ENCODE measurements at regions not wholly inside any gene's neighbourhood (a gene's known extent, or its start where the extent isn't known, plus 50 kb on each side); places are given as distances from the start of the nearest gene placed in this dataset.

GRCh38 chr18:51891876-51892275 is 448.1 kb upstream of the DCC start:
- Mint-ChIP-seq H3K4me1 (no peaks in the 10 kb centered on the region), H3K27ac (no peak overlapping the region), H3K9me3 (peaks cover 0 to 11% (median 4%) of the 10 kb centered on the region in 8 donors), H3K36me3 (no peaks in the 10 kb centered on the region), H3K4me3 (no peak overlapping the region), H3K27me3 (no peaks in the 10 kb centered on the region)
- DNase-seq = no peak
- Histone ChIP-seq H3K4me1 (ENCODE audit: insufficient read depth, low read length) (no peaks in the 10 kb centered on the region), H3K27ac (ENCODE audit: low read depth, low read length) (no peak overlapping the region), H3K9me3 (ENCODE audit: control insufficient read depth in 1 of 2, low read length in 2 of 2) (no peaks in the 10 kb centered on the region), H3K4me3 (ENCODE audit: low read length in 2 of 2) (no peak overlapping the region), H3K36me3 (ENCODE audit: insufficient read depth, low read length) (no peaks in the 10 kb centered on the region), H3K27me3 (ENCODE audit: insufficient read depth, low read length) (no peaks in the 10 kb centered on the region)
- ChIA-PET POLR2A (ENCODE audit: partially characterized antibody) (no interaction called here), CTCF (ENCODE audit: partially characterized antibody) (no interaction called here)
- intact Hi-C loops (cut with micrococcal nuclease) = no loop called here

GRCh38 chr18:51897884-51898283 is 442.1 kb upstream of the DCC start:
- Mint-ChIP-seq H3K4me3 (no peak overlapping the region), H3K9me3 (peaks cover 2 to 7% (median 3%) of the 10 kb centered on the region in 8 donors), H3K36me3 (no peaks in the 10 kb centered on the region), H3K27me3 (no peaks in the 10 kb centered on the region), H3K4me1 (no peaks in the 10 kb centered on the region), H3K27ac (no peak overlapping the region)
- Histone ChIP-seq H3K9me3 (ENCODE audit: control insufficient read depth in 1 of 2, low read length in 2 of 2) (no peaks in the 10 kb centered on the region), H3K4me3 (ENCODE audit: low read length in 2 of 2) (no peak overlapping the region), H3K27ac (ENCODE audit: low read depth, low read length) (no peak overlapping the region), H3K36me3 (ENCODE audit: insufficient read depth, low read length) (no peaks in the 10 kb centered on the region), H3K4me1 (ENCODE audit: insufficient read depth, low read length) (no peaks in the 10 kb centered on the region), H3K27me3 (ENCODE audit: insufficient read depth, low read length) (no peaks in the 10 kb centered on the region)
- CTCF ChIA-PET (ENCODE audit: partially characterized antibody) = interaction anchor here (1.0 kb wide), 1 partner anchor 9 kb away, joined by 3 read pairs; no protein-coding TSS in a partner anchor
- no peak for DNase-seq
- POLR2A ChIA-PET (ENCODE audit: partially characterized antibody) = no interaction called here
- intact Hi-C loops (cut with micrococcal nuclease) = no loop called here

GRCh38 chr18:51907687-51908597 is 432.1 kb upstream of the DCC start:
- Mint-ChIP-seq H3K27ac (no peak overlapping the region), H3K4me3 (no peak overlapping the region), H3K9me3 (peaks cover 0 to 6% (median 0%) of the 10 kb centered on the region in 8 donors), H3K27me3 (peaks cover 0 to 2% of the 10 kb centered on the region in 2 donors), H3K4me1 (no peaks in the 10 kb centered on the region), H3K36me3 (no peaks in the 10 kb centered on the region)
- no peaks in the 10 kb centered on the region for H3K9me3 ChIP-seq (ENCODE audit: control insufficient read depth in 1 of 2, low read length in 2 of 2)
- H3K27ac ChIP-seq (ENCODE audit: low read depth, low read length) = no peak overlapping the region
- no peaks in the 10 kb centered on the region for H3K36me3 ChIP-seq (ENCODE audit: insufficient read depth, low read length)
- H3K4me1 ChIP-seq (ENCODE audit: insufficient read depth, low read length) = no peaks in the 10 kb centered on the region
- DNase-seq = no peak
- ChIA-PET CTCF (ENCODE audit: partially characterized antibody) (interaction anchor here (0.9 kb wide), 1 partner anchor 10 kb away, joined by 3 read pairs; no protein-coding TSS in a partner anchor), POLR2A (ENCODE audit: partially characterized antibody) (no interaction called here)
- H3K4me3 ChIP-seq (ENCODE audit: low read length in 2 of 2) = no peak overlapping the region
- no peaks in the 10 kb centered on the region for H3K27me3 ChIP-seq (ENCODE audit: insufficient read depth, low read length)
- intact Hi-C loops (cut with micrococcal nuclease) = no loop called here

- intact Hi-C loops (cut with micrococcal nuclease) = no loop called here
- no peak for DNase-seq
- Histone ChIP-seq H3K36me3 (ENCODE audit: insufficient read depth, low read length) (no peaks in the 10 kb centered on the region), H3K9me3 (ENCODE audit: control insufficient read depth in 1 of 2, low read length in 2 of 2) (no peaks in the 10 kb centered on the region), H3K27me3 (ENCODE audit: insufficient read depth, low read length) (no peaks in the 10 kb centered on the region), H3K4me3 (ENCODE audit: low read length in 2 of 2) (no peak overlapping the region), H3K27ac (ENCODE audit: low read depth, low read length) (no peak overlapping the region), H3K4me1 (ENCODE audit: insufficient read depth, low read length) (no peaks in the 10 kb centered on the region)
- Mint-ChIP-seq H3K4me1 (no peaks in the 10 kb centered on the region), H3K36me3 (no peaks in the 10 kb centered on the region), H3K4me3 (no peak overlapping the region), H3K9me3 (peaks cover 0 to 6% (median 0%) of the 10 kb centered on the region in 8 donors), H3K27ac (no peak overlapping the region), H3K27me3 (peaks cover 0 to 2% of the 10 kb centered on the region in 2 donors)
- ChIA-PET POLR2A (ENCODE audit: partially characterized antibody) (no interaction called here), CTCF (ENCODE audit: partially characterized antibody) (no interaction called here)
Observed at GRCh38 chr18:51908598-51908944, 431.4 kb upstream of the DCC start.

GRCh38 chr18:51911584-51911983 is 428.4 kb upstream of the DCC start:
- Mint-ChIP-seq H3K4me1 (no peaks in the 10 kb centered on the region), H3K9me3 (peaks cover 0 to 6% (median 0%) of the 10 kb centered on the region in 8 donors), H3K27me3 (no peaks in the 10 kb centered on the region), H3K36me3 (no peaks in the 10 kb centered on the region), H3K27ac (no peak overlapping the region), H3K4me3 (no peak overlapping the region)
- Histone ChIP-seq H3K4me1 (ENCODE audit: insufficient read depth, low read length) (no peaks in the 10 kb centered on the region), H3K27ac (ENCODE audit: low read depth, low read length) (no peak overlapping the region), H3K27me3 (ENCODE audit: insufficient read depth, low read length) (no peaks in the 10 kb centered on the region), H3K36me3 (ENCODE audit: insufficient read depth, low read length) (no peaks in the 10 kb centered on the region), H3K9me3 (ENCODE audit: control insufficient read depth in 1 of 2, low read length in 2 of 2) (no peaks in the 10 kb centered on the region), H3K4me3 (ENCODE audit: low read length in 2 of 2) (no peak overlapping the region)
- DNase-seq = no peak
- ChIA-PET POLR2A (ENCODE audit: partially characterized antibody) (no interaction called here), CTCF (ENCODE audit: partially characterized antibody) (no interaction called here)
- intact Hi-C loops (cut with micrococcal nuclease) = no loop called here

GRCh38 chr18:51912381-51912780 is 427.6 kb upstream of the DCC start:
- H3K4me3 ChIP-seq (ENCODE audit: low read length in 2 of 2) = no peak overlapping the region
- no peak for DNase-seq
- H3K27ac ChIP-seq (ENCODE audit: low read depth, low read length) = no peak overlapping the region
- Mint-ChIP-seq H3K4me1 (no peaks in the 10 kb centered on the region), H3K36me3 (no peaks in the 10 kb centered on the region), H3K27ac (no peak overlapping the region), H3K4me3 (no peak overlapping the region), H3K27me3 (no peaks in the 10 kb centered on the region), H3K9me3 (peaks cover 0 to 6% (median under 1%) of the 10 kb centered on the region in 8 donors)
- no peaks in the 10 kb centered on the region for H3K27me3 ChIP-seq (ENCODE audit: insufficient read depth, low read length)
- no peaks in the 10 kb centered on the region for H3K4me1 ChIP-seq (ENCODE audit: insufficient read depth, low read length)
- intact Hi-C loops (cut with micrococcal nuclease) = no loop called here
- CTCF ChIA-PET (ENCODE audit: partially characterized antibody) = no interaction called here
- H3K9me3 ChIP-seq (ENCODE audit: control insufficient read depth in 1 of 2, low read length in 2 of 2) = no peaks in the 10 kb centered on the region
- POLR2A ChIA-PET (ENCODE audit: partially characterized antibody) = no interaction called here
- H3K36me3 ChIP-seq (ENCODE audit: insufficient read depth, low read length) = no peaks in the 10 kb centered on the region

- POLR2A ChIA-PET (ENCODE audit: partially characterized antibody) = no interaction called here
- Mint-ChIP-seq H3K4me1 (no peaks in the 10 kb centered on the region), H3K36me3 (no peaks in the 10 kb centered on the region), H3K4me3 (no peak overlapping the region), H3K9me3 (peaks cover 0 to 4% (median 2%) of the 10 kb centered on the region in 8 donors), H3K27me3 (no peaks in the 10 kb centered on the region), H3K27ac (no peak overlapping the region)
- intact Hi-C loops (cut with micrococcal nuclease) = no loop called here
- no peaks in the 10 kb centered on the region for H3K27me3 ChIP-seq (ENCODE audit: insufficient read depth, low read length)
- no peaks in the 10 kb centered on the region for H3K4me1 ChIP-seq (ENCODE audit: insufficient read depth, low read length)
- CTCF ChIA-PET (ENCODE audit: partially characterized antibody) = no interaction called here
- H3K36me3 ChIP-seq (ENCODE audit: insufficient read depth, low read length) = no peaks in the 10 kb centered on the region
- no peaks in the 10 kb centered on the region for H3K9me3 ChIP-seq (ENCODE audit: control insufficient read depth in 1 of 2, low read length in 2 of 2)
- H3K4me3 ChIP-seq (ENCODE audit: low read length in 2 of 2) = no peak overlapping the region
- DNase-seq = no peak
- no peak overlapping the region for H3K27ac ChIP-seq (ENCODE audit: low read depth, low read length)
Observed at GRCh38 chr18:51915176-51915575, 424.8 kb upstream of the DCC start.
